ENCODE measurements at regions not wholly inside any gene's neighbourhood (a gene's known extent, or its start where the extent isn't known, plus 50 kb on each side); places are given as distances from the start of the nearest gene placed in this dataset.

DNA sequence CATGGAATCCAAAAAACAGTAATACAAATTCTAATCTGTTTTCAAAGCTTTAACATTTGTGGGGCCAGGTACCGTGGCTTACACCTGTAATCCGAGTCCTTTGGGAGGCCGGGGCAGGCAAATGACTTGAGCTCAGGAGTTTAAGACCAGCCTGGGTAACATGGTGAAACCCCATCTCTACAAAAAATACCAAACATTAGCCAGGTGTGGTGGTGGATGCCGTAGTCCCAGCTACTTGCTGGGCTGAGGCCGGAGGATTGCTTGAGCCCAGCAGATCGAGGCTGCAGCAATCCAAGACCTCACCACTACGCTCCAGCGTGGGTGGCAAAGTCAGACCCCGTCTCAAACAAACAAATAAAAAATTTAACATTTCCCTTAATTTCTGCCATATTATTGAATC, 74.3 kb upstream of the SALL3 start:
- WGBS, 2 donors, result 85 to 89% methylated on average over 9 of the region's 9 CpGs
- no peak for TF ChIP-seq POLR2A (IDR thresholded peaks at IDR 0.05)
- TF ChIP-seq, protein P1, sequence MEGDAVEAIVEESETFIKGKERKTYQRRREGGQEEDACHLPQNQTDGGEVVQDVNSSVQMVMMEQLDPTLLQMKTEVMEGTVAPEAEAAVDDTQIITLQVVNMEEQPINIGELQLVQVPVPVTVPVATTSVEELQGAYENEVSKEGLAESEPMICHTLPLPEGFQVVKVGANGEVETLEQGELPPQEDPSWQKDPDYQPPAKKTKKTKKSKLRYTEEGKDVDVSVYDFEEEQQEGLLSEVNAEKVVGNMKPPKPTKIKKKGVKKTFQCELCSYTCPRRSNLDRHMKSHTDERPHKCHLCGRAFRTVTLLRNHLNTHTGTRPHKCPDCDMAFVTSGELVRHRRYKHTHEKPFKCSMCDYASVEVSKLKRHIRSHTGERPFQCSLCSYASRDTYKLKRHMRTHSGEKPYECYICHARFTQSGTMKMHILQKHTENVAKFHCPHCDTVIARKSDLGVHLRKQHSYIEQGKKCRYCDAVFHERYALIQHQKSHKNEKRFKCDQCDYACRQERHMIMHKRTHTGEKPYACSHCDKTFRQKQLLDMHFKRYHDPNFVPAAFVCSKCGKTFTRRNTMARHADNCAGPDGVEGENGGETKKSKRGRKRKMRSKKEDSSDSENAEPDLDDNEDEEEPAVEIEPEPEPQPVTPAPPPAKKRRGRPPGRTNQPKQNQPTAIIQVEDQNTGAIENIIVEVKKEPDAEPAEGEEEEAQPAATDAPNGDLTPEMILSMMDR (IDR thresholded peaks at IDR 0.05), result no peak
- no peaks in the 10 kb centered on the region for H3K27me3 ChIP-seq
- H3K9me3 ChIP-seq, result no peaks in the 10 kb centered on the region
- no peaks in the 10 kb centered on the region for H3K4me1 ChIP-seq
- no peak overlapping the region for H3K27ac ChIP-seq
- no peaks in the 10 kb centered on the region for H3K36me3 ChIP-seq (ENCODE audit: low read depth, missing control alignments)
- intact Hi-C loops (cut with DNase I; ENCODE audit: low total_unique reads), result no loop called here
- DNase-seq, result no peak
- no peak overlapping the region for H3K4me3 ChIP-seq

DNA sequence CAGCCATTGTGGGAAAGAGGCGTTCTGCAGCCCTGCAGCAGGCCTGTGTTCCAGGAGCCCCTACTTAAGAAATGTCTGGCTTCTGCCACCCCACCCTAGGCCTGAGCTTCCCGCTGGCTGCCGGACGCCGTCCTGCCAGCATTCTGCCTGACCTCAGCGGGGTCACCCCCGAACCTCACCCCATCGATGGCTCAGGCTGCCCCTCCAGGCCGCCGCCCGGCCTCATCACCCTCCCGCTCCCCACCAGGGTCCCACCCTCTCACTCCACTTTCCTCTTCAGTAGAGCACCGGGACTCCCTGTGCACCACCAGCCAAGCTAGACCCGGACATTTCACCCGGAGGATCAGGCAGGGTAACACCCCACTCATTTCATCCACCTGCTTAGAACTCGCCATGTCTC, 73.6 kb upstream of the SALL3 start:
- Histone ChIP-seq H3K9me3 (no peaks in the 10 kb centered on the region), H3K27ac (no peak overlapping the region), H3K36me3 (ENCODE audit: low read depth, missing control alignments) (no peaks in the 10 kb centered on the region), H3K4me1 (no peaks in the 10 kb centered on the region), H3K4me3 (no peak overlapping the region), H3K27me3 (no peaks in the 10 kb centered on the region)
- no peak for DNase-seq
- TF ChIP-seq, protein P1 (IDR thresholded peaks at IDR 0.05), result no peak
- no peak for TF ChIP-seq POLR2A (IDR thresholded peaks at IDR 0.05)
- intact Hi-C loops (cut with DNase I; ENCODE audit: low total_unique reads), result no loop called here
- 84 to 92% methylated on average over 16 of the region's 16 CpGs for WGBS, 2 donors

DNA sequence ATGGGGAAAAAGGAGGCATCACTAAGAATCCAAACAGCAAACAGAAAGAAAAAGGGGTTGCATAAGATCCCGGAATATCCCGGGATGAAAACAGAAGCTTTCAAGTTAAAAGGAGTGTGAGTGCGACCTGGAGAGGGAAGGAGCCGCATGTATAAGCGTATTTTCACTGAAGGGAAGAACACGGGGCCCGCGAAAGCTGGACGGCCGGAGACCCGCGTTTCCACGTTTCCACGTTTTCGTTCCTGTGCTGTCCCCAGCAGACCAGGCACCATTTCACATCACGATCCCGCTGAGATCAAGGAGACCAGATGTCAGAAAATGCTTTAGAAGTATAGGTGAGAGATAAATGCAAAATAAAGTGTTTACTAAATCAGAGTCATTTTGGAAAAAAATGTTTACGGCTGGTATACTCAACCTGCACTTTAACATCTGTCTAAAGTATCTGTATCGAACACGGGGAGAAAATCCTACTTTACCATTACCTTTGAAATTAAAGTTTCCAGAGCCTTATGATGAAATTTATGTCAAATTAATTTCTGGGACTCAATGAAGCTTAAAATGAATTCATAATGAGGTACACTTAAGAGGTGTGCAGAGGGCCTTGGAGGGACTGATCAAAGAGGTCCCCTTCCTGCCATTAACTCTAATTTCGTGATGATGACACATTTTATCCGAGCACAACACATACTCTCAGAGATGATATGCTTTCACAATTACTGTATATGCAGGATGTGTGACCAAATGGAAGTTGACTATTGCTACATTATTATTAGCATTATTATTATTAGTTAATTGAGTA, 71.0 kb upstream of the SALL3 start:
- DNase-seq, result no peak
- Histone ChIP-seq H3K36me3 (ENCODE audit: low read depth, missing control alignments) (no peaks in the 10 kb centered on the region), H3K4me3 (no peak overlapping the region), H3K27ac (no peak overlapping the region), H3K27me3 (no peaks in the 10 kb centered on the region), H3K9me3 (no peaks in the 10 kb centered on the region), H3K4me1 (no peaks in the 10 kb centered on the region)
- 91 to 92% methylated on average over 22 of the region's 22 CpGs for WGBS, 2 donors
- no peak for TF ChIP-seq POLR2A (IDR thresholded peaks at IDR 0.05)
- TF ChIP-seq, protein P1 (IDR thresholded peaks at IDR 0.05), result no peak
- intact Hi-C loops (cut with DNase I; ENCODE audit: low total_unique reads), result no loop called here

DNA sequence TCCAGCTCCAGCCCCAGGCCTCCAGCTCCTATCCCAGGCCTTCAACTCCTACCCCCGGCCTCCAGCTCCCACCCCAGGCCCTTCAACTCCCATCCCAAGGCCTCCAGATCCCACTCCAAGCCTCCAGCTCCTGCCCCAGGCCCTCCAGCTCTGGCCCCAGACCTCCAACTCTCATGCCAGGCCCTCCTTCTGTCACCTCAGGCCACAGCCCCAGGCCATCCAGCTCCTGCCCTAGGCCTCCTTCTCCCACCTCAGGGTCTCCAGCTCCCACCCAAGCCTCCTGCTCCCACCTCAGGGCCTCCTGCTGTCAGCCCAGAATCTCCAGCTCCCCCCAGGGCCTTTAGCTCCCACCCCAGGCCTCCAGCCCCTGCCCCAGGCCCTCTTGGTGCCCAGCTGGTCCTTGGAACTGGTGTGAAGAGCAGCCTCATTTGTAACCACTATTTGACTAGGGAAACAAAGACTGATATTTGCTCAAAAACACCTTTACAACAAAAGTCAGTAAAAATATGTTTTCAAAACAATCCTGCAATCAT, 67.8 kb upstream of the SALL3 start:
- Histone ChIP-seq H3K9me3 (no peaks in the 10 kb centered on the region), H3K27me3 (no peaks in the 10 kb centered on the region), H3K4me3 (no peak overlapping the region), H3K27ac (no peak overlapping the region), H3K4me1 (no peaks in the 10 kb centered on the region), H3K36me3 (ENCODE audit: low read depth, missing control alignments) (no peaks in the 10 kb centered on the region)
- TF ChIP-seq POLR2A (IDR thresholded peaks at IDR 0.05), result no peak
- TF ChIP-seq, protein P1 (IDR thresholded peaks at IDR 0.05), result no peak
- no peak for DNase-seq
- WGBS, 2 donors, result 82 to 85% methylated on average over 1 of the region's 1 CpG
- intact Hi-C loops (cut with DNase I; ENCODE audit: low total_unique reads), result no loop called here

DNA sequence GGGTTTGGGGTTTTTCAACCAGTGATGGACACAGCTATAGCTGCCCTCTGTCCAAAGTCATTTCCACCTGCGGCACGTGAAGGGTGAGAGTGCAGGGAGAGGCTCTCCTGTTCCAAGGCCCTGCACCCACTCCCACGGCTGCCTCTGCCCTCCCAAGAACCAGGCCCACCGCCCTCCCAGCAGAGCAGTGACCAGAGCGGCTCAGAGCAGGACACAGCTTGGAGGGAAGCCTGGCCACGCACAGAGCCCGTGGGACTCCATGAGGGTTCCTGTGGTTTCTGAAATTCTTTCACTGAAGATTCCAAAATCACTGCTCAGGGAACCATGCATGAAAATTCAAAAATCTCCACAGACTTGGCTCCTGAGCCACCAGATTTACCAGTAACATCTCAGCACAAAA, 67.3 kb upstream of the SALL3 start:
- no peak for TF ChIP-seq POLR2A (IDR thresholded peaks at IDR 0.05)
- TF ChIP-seq, protein P1 (IDR thresholded peaks at IDR 0.05), result no peak
- Histone ChIP-seq H3K36me3 (ENCODE audit: low read depth, missing control alignments) (no peaks in the 10 kb centered on the region), H3K9me3 (no peaks in the 10 kb centered on the region), H3K4me1 (no peaks in the 10 kb centered on the region), H3K27me3 (no peaks in the 10 kb centered on the region), H3K27ac (no peak overlapping the region), H3K4me3 (no peak overlapping the region)
- 64 to 84% methylated on average over 3 to 7 of the region's 7 CpGs for WGBS, 2 donors
- intact Hi-C loops (cut with DNase I; ENCODE audit: low total_unique reads), result no loop called here
- DNase-seq, result no peak
